ENCODE measurements at regions not wholly inside any gene's neighbourhood (a gene's known extent, or its start where the extent isn't known, plus 50 kb on each side); places are given as distances from the start of the nearest gene placed in this dataset.

- Mint-ChIP-seq H3K27ac (no peak overlapping the region), H3K9me3 (peaks cover 1% of the 10 kb centered on the region), H3K4me1 (no peaks in the 10 kb centered on the region), H3K4me3 (no peak overlapping the region), H3K27me3 (ENCODE audit: low read depth, poor library complexity) (no peaks in the 10 kb centered on the region), H3K36me3 (ENCODE audit: low read depth) (no peaks in the 10 kb centered on the region)
- DNase-seq, result no peak
- TF ChIP-seq CTCF (IDR thresholded peaks at IDR 0.05), result no peak
Measured at GRCh38 chr2:18703555-18703954, 114.2 kb upstream of the NT5C1B start.

DNA sequence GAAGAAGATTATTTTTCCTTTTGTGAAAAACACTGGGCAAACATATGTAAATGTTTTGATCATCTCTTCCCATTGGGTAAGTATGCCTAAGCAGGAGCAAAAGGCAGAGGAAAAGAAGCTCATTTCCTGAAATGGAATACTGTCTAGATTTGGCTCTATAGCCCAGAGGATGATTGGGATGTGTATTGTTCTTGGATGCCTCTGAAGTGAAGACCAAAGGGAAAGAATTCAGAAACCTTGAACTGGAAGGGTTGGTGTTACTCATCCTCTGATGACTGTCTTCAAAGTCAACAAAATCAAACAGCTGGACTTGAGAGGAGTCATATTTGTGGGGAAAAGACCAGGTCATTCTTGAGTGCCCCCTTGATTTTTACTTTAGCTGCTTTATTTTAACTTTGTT lies 112.6 kb upstream of the NT5C1B start:
- H3K27me3 Mint-ChIP-seq (ENCODE audit: low read depth, poor library complexity), result no peaks in the 10 kb centered on the region
- H3K4me1 Mint-ChIP-seq, result no peaks in the 10 kb centered on the region
- H3K36me3 Mint-ChIP-seq (ENCODE audit: low read depth), result no peaks in the 10 kb centered on the region
- TF ChIP-seq CTCF (IDR thresholded peaks at IDR 0.05), result no peak
- no peak overlapping the region for H3K27ac Mint-ChIP-seq
- H3K4me3 Mint-ChIP-seq, result no peak overlapping the region
- DNase-seq, result no peak
- peaks cover 14% of the 10 kb centered on the region for H3K9me3 Mint-ChIP-seq

- no peak for DNase-seq
- peaks cover 18% of the 10 kb centered on the region for H3K9me3 Mint-ChIP-seq
- TF ChIP-seq CTCF (IDR thresholded peaks at IDR 0.05), result no peak
- H3K4me1 Mint-ChIP-seq, result no peaks in the 10 kb centered on the region
- no peaks in the 10 kb centered on the region for H3K36me3 Mint-ChIP-seq (ENCODE audit: low read depth)
- no peak overlapping the region for H3K27ac Mint-ChIP-seq
- no peak overlapping the region for H3K4me3 Mint-ChIP-seq
- H3K27me3 Mint-ChIP-seq (ENCODE audit: low read depth, poor library complexity), result no peaks in the 10 kb centered on the region
Measured at GRCh38 chr2:18701546-18701945, 112.2 kb upstream of the NT5C1B start.

DNA sequence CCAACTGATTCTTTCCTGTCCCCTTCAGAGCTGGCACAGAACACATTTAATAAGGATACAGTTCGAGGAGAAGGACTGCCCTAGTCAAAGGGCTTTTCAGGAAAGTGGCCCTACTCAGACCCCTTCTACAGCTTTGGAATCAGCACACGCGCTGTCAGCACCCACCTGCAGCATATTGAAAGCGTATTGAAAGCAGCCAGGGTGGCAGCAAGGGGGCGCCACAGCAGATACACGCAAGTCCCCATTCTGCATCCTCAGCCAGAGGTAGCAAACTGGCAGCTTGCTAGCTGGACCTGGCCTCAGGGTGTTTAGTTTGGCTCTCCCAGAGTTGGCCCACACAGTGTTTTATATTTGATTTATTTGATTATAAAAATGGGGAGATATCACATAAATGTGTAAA lies 101.0 kb upstream of the NT5C1B start:
- Mint-ChIP-seq H3K27ac (no peak overlapping the region), H3K36me3 (ENCODE audit: low read depth) (peaks cover 3% of the 10 kb centered on the region), H3K27me3 (ENCODE audit: low read depth, poor library complexity) (no peaks in the 10 kb centered on the region), H3K9me3 (peaks cover 9% of the 10 kb centered on the region), H3K4me3 (no peak overlapping the region), H3K4me1 (no peaks in the 10 kb centered on the region)
- DNase-seq, result peak; percentile 8
- TF ChIP-seq CTCF (IDR thresholded peaks at IDR 0.05), result peak; percentile 25

DNA sequence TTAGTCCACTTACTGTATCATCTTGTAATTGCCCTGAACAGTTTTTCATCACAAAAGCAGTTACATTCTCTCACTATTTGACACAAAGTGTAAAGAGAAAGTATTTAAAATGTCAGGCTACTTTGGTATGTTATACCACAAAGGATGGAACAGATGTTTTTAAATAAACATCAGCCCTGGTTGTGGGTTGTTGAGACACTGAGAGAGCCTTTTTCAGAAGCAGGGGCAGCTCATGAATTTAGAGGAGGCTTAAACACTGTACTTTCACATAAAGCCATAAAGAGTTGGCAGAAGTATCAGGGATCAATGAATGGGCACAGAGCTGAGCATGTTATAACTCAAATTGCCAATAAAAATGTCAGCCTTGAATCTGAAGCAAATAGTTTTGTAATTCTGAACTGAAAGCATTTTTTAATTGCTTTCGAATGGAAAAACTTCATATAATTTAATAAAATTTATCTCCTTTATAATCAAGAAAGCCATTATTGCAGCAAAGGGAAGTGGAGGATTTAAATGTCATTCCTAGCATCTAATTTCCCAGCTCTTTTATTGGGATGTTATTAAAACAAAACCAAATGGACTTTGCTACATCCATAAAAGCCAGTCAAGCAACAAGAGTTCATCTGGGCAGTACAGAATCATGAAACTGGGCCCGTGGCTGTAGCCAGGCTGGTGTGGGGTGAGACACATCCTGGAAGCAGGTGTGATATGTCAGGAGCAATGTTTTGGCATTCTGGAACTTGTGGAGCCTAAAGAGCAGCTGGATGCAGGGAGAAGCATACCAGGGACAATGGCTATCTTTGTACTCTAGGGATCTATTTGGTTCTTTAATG lies 95.1 kb upstream of the NT5C1B start:
- Mint-ChIP-seq H3K4me3 (no peak overlapping the region), H3K27ac (no peak overlapping the region), H3K9me3 (no peaks in the 10 kb centered on the region), H3K4me1 (peaks cover 21% of the 10 kb centered on the region), H3K27me3 (ENCODE audit: low read depth, poor library complexity) (peaks cover 6% of the 10 kb centered on the region), H3K36me3 (ENCODE audit: low read depth) (no peaks in the 10 kb centered on the region)
- DNase-seq, result no peak
- no peak for TF ChIP-seq CTCF (IDR thresholded peaks at IDR 0.05)

GRCh38 chr2:18682681-18683080 lies 93.3 kb upstream of the NT5C1B start:
- peaks cover 6% of the 10 kb centered on the region for H3K27me3 Mint-ChIP-seq (ENCODE audit: low read depth, poor library complexity)
- H3K9me3 Mint-ChIP-seq, result no peaks in the 10 kb centered on the region
- TF ChIP-seq CTCF (IDR thresholded peaks at IDR 0.05), result no peak
- H3K27ac Mint-ChIP-seq, result no peak overlapping the region
- no peak for DNase-seq
- H3K36me3 Mint-ChIP-seq (ENCODE audit: low read depth), result no peaks in the 10 kb centered on the region
- H3K4me3 Mint-ChIP-seq, result no peak overlapping the region
- peaks cover 21% of the 10 kb centered on the region for H3K4me1 Mint-ChIP-seq

All from nephron progenitor cell (in vitro differentiated cells).